Tongue (tissue), 1 donor: ENCODE measurements at regions not wholly inside any gene's neighbourhood (a gene's known extent, or its start where the extent isn't known, plus 50 kb on each side); places are given as distances from the start of the nearest gene placed in this dataset.
"Not testable (repeated sequence)": the region's sequence is repeated elsewhere in the genome, so short reads cannot be mapped to it uniquely, and the experiment has no call there.

ENCODE experiments used
- DNase-seq: peaks from one replicate; pipeline ENCODE4 v3.0.0-alpha.2; 2015

DNA sequence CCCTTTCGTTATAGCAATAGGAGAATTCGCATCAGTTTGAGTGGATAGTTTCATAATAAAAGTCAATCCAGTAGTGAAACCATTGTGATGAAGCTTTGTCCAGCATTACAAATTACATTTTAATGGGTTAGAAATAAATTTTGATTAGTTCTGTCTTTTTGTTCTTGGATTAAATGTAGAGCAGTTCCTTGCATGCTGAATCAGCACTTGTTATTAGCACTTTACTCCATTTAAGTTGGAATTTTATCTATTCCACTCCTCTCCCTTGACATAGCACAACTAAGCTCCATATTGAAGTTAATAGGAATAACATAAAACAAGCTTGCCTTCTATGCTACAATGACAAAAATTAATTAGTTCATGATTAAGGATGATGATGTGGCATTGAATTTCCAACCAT, 624.1 kb downstream of the CCDC85A start:
- no peak for DNase-seq

- DNase-seq, result no peak
Measured at GRCh38 chr2:56811401-56811800, 627.6 kb downstream of the CCDC85A start.

DNA sequence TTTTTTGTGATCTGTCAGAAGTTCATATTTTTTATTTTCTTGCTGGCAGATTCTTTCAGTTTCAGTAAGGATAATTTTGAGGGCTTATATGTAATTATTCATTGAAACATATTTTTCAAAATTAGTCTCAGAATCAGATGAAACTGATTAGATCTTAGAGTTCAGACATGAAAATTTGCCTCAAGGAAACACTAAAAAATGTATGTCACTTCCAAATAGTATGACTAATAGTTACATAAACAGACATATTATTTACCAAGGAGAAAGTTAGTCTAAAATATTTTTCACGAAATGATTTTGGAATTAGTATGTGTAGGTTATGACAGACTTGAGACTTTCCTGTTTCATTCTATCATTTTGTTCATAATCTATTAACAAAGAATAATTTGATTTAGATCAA, 628.6 kb downstream of the CCDC85A start:
- no peak for DNase-seq

GRCh38 chr2:56813490-56813889, 629.7 kb downstream of the CCDC85A start:
- no peak for DNase-seq

- DNase-seq, result no peak
Measured at GRCh38 chr2:56816666-56817065, 632.9 kb downstream of the CCDC85A start.

GRCh38 chr2:56831780-56832179, 648.0 kb downstream of the CCDC85A start:
- DNase-seq, result no peak

DNA sequence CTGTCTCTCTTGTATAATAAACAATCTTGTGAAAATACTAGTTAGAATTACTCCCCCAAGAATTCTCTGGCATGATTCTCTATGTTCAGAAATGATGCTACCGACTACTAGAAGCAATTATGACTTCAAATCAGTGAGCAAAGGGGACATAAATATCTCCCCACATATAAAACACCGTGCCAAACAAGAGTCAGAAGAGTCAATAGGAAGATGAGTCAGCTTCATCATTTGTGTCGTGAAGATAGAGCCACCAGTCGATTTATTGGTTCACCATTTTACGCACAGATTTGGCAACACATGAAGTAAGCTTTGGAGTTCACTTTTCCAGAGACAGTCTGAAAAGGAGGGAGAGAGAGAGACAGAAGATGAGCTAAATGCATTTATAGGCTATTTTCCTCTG, 650.9 kb downstream of the CCDC85A start:
- no peak for DNase-seq

GRCh38 chr2:56840009-56840408, 656.2 kb downstream of the CCDC85A start:
- DNase-seq, result not testable (repeated sequence)

DNA sequence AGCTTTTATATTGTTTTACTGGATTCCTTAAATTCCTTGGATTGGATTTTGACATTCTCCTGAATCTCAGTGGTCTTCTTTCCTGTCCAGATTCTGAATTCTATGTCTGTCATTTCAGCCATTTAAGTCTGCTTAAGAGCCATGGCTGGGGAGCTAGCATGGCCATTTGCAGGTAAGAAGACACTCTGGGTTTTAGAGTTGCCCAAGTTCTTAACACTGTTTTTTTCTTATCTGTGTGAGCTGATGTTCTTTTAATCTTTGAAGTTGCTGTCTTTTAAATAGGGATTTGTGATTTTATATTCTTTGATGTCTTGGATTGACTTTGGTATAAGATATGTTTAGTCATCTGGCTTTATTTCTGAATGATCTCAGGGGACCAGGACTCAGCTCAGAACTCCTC, 677.2 kb downstream of the CCDC85A start:
- no peak for DNase-seq

DNA sequence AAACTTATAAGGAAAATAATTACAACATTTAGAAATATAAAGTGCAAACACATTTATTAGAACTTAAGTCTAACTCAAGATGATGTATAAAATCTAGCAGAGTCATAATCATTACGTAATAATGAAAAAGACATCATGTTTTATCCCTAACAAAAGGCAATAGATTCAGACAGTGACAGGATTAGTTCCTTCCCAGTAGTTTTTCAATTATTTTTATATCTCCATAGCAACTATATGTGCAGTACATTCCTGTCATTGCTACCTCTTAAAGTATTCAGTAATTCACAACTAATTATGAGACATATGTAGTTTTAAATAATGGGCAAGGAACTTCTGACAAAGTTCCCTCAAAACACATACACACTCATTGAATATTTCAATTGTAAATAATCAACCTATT, 687.9 kb downstream of the CCDC85A start:
- DNase-seq, result no peak

- DNase-seq, result no peak
Measured at GRCh38 chr2:56874717-56875116, 690.9 kb downstream of the CCDC85A start.

- no peak for DNase-seq
Measured at GRCh38 chr2:56889738-56890137, 705.9 kb downstream of the CCDC85A start.

- no peak for DNase-seq
Measured at GRCh38 chr2:56892382-56892781, 708.6 kb downstream of the CCDC85A start.

- no peak for DNase-seq
Measured at GRCh38 chr2:56898986-56899385, 715.2 kb downstream of the CCDC85A start.

- no peak for DNase-seq
Measured at GRCh38 chr2:56912490-56912889, 728.7 kb downstream of the CCDC85A start.

DNA sequence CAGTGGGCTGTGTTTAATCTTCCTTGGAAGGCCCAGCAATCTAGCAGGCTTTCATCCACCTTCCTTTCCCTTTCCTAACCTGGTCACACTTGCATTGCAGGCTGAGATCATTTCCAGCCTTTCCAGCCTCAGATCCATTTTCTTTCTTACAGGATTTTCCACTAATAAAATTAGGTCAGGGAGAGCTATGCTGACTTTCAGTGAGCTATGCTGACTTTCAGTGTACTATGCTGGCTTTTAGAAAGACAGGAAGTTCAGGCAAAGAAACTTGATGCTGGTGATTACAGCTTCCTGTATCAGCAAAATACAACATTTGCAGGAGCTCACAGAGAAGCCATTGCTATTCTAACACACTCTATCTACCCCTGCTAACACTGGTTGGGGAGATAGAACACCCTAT, 735.0 kb downstream of the CCDC85A start:
- no peak for DNase-seq

- DNase-seq, result no peak
Measured at GRCh38 chr2:56933976-56934375, 750.2 kb downstream of the CCDC85A start.

DNA sequence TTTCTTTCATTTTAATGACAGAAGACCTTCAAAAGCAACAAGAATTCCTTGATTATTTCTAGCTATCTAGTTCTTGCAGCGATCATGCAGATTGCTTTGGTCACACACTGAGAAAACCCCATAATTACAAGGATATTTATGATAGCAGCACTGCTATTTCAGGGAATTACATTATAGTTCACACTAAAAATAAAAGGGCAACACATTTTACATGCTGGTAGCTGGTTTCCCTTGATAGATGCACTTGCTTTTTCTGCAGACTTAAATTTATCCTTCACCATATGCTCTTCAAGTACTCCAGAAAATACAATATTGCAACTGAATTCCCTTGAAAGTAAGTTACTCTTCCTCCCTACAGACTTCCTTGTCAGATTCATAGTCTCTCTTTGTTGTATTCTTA, 751.1 kb downstream of the CCDC85A start:
- no peak for DNase-seq

DNA sequence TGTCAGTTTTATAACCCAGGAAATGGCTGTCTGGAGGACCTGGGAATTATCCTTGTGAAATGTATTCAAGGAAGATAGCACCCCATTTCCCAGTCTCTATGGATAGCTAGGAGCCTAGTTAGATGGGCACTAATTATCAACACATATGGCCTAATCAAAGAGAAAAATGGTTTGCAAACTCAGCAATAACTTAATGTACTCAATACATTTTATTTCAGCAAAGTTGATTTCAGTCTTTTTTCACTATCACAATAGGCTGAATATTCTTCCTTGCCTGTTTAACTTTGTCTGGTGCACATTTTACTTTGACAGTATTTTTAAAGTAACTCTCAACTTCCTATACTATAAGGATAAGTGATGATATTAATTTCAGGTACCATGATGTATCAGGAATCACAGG, 756.3 kb downstream of the CCDC85A start:
- DNase-seq, result no peak

GRCh38 chr2:56952871-56953270, 769.1 kb downstream of the CCDC85A start:
- no peak for DNase-seq

DNA sequence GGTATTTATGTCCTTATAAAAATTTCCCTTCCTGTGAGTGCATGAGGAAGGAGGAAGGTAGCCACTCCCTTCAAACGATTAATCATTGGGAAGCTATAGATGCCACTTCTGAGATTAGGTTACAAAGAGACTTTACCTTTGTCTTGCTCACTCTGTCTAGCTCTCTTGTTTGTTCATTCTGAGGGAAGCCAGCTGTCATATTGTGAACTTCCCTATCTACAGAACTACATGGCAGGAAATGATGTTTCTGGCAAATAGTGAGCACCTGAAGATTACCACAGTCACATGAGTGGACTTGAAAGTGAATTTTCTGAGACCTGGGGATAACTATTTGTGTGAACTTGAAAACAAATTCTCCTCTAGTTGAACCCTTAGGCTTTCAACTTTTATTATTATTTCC, 776.8 kb downstream of the CCDC85A start:
- DNase-seq, result no peak

GRCh38 chr2:56962673-56963072, 778.9 kb downstream of the CCDC85A start:
- DNase-seq, result no peak

- DNase-seq, result no peak
Measured at GRCh38 chr2:56969513-56969912, 785.7 kb downstream of the CCDC85A start.

- no peak for DNase-seq
Measured at GRCh38 chr2:56971383-56971974, 787.7 kb downstream of the CCDC85A start.

DNA sequence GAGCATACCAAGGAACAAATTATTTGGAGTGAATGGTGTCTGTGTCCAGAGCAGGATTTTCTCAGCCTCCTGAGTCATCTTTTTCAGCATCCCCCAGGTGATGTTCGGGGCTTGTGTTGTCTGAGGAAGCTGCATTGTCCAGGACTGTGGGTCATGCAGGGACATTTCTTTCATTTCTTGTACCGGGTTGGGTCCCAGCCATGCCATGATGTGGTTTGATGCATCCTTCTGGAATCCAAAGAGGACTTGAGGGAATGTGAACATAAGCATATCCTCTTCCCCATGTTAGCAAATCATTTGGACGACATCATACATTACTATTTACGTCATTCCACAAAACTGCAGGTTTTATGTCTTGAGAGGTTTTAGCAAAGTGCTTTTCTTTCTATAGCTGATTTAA, 797.8 kb downstream of the CCDC85A start:
- DNase-seq, result no peak
